COLO668 (cell line): ENCODE measurements at regions not wholly inside any gene's neighbourhood (a gene's known extent, or its start where the extent isn't known, plus 50 kb on each side); places are given as distances from the start of the nearest gene placed in this dataset.

Source experiments
- DNase-seq: peaks from one replicate; lab custom pipeline; 2025; ENCODE audit not compliant: unreplicated experiment; lab: John Stamatoyannopoulos, UW

DNA sequence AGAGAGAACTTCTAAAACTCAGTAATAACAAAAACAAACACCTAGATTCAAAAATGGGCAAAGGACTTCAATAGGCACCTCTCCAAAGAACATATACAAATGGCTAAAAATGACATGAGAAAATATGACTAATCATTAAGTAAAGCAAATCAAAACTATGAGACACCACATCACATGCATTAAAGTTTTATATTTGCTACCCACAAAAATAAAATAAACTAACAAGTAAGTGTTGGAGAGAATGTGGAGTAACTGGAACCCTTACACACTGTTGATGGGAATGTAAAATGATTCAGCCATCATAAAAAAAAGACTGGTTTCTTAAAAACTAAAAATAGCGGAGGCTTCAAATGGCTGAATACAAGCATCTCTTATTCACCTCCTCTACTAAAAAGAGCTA lies 262.1 kb upstream of the PKN2 start:
- DNase-seq = no peak

GRCh38 chr1:88433556-88433955 lies 250.5 kb upstream of the PKN2 start:
- no peak for DNase-seq

- DNase-seq = no peak
These were observed 249.2 kb upstream of the PKN2 start for GRCh38 chr1:88434836-88435235.

DNA sequence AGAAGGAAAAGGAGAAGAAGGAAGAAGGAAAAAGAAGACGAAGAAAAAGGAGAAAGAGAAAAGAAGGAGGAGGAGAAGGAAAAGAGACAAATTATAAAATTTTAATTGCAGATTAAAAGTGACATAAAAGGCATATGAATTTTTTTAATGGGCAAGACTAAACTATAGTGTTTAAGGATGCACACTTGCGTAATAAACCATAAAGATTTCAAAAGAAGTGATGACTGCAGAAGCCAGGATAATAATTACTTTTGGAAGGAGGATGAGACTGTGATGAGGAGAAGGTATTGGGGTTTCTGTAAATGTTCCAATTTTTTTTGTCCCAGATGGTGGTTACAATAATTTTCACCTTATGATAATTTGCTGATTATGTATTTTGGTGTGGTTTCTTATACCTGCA lies 243.1 kb upstream of the PKN2 start:
- DNase-seq = no peak

DNA sequence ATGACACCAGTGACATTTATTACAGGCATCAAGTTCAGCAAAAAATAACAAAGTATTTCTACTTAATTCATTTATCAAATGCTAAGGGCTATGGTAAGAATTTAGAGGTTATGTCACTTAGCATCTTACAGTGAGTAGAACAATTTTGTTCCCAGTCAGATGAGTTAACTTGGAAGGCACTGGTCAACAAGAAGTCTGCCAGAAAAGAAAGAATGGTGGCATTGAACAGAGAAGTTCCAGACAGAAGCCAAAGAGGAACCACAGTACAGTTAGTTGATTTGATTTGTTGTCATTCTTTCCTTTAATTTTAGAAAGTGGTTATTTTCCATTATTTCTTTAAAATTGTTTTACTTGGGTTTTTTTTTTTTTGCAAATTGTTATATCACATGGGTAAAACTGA lies 232.2 kb upstream of the PKN2 start:
- no peak for DNase-seq

DNA sequence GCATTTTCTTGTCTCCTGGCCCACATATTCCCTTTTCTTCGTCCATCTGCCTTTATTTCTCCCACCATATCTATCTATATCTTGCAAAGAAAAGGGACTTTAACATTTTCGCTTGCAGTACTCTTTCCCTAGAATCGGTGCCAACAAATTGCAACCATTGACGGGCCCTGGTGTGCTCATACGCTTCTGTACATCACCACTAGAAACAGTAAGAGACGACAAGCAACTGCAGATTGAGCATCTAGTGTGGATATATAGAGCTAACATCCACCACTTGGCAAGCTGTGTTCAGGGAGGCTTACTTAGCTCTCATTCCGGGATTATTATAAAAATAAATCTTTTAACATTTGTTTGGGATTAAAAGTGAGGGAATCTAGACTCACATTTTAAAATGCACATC lies 230.8 kb upstream of the PKN2 start:
- DNase-seq = no peak

DNA sequence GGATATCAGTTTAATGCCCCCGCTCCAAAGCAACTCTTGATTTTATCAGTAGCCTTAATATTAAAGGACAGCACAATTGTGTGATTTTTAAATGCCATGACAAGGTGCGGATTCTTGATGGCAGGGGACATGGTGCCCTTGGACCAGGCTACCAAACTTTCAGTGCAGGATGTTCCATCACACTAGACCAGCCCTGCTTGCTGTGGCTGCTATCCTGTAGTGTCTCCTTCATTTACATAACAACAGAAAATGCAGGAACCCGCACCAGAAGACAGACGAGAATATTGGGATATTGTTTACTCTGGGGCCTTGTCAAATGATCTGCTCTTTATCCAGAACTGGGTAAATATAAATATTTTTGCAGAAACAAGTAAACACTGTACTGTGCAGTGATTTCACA lies 229.3 kb upstream of the PKN2 start:
- DNase-seq = no peak

DNA sequence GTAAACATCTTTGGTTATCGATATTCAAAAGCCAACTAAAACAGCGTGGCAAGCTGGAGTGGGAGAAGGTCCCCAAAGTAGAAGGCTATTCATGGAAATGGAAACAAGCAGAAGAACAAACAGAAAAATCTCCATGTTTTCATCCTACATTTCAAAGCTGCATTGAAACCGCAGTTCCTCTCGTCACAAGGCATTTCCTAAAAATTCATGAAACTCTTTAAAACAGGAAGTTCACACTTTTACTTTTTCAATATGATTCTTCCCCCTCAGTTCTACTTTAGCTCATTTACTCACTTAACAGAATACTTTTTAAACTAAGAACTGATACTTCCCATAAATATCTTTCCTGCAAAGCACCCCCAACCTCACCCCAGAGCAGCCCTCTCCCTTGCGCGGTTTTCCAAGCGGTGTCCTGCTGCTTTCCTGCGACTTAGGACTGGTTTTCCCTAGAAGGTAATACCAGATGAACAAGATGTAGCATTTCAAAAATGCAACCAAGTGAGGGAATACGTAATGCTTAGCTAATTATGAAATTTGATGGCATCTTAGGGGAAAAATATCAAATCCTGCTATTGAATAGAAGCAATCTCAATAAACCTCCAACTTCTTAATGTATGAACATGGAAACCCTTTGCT lies 228.3 kb upstream of the PKN2 start:
- DNase-seq = no peak

GRCh38 chr1:88457197-88457596 lies 226.9 kb upstream of the PKN2 start:
- DNase-seq = no peak

DNA sequence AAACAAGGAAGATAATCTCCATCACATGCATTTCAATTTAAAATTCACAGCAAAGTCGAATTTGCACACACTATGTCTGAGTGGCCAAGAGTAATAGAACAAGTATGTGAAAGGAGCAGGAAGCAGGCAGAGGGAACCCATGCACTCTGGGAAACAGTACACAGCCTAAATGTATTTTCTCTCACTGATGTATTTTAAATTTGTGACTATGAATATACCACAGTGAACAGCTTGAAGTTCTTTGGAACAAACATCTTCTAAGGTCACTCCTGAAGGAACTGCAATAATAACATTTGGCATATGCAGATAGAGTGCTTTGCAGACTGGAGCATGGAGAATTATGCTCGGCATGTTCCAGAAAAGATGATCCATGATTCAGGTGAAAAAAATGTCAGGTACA lies 223.1 kb upstream of the PKN2 start:
- no peak for DNase-seq

DNA sequence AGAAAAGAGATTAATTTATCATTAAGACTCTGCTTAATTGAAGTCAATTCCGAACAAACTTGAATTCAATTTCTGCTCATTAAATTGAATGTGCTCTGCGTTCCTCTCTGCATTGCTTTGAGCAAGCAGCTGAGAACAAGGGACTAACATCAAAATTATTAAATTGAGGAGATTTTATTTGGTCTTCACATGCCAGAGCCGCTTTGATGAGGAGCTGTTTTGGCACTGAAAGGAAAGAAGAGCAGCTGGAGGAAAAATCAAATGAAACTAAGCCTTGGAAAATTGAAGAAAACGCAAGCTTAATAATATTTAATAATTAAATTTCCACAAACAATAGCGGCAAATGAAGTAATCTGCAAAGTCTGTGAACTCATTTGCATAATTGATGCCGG lies 222.0 kb upstream of the PKN2 start:
- no peak for DNase-seq

- peak; percentile 89 for DNase-seq
These were observed 221.4 kb upstream of the PKN2 start for GRCh38 chr1:88462488-88463261.

DNA sequence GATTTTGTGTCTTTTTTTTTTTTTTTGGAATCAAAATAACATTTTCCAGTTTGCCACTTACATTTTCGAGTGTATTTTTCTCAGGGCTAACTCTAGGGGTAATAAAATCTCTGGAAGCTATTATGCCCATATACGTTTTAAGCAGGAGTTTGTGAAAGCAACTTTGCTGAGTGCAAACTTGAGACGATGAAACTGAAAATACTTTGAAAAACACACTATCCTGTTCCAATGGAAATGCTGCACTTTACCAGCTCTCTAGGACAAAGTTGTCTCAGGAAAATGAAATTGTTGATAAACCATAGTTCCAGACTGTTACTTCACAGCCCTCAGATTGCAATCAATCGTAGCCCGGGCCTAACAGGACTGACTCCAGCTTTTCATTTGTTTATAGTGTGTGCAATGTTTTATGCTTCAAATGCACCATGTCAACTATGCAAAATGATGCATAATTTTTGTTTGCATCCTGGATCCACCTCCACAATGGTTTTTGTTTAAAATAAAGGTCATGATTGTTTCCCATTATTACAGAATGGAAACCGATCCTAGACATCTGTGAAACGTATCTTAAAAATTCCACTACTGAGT lies 220.6 kb upstream of the PKN2 start:
- DNase-seq = no peak

DNA sequence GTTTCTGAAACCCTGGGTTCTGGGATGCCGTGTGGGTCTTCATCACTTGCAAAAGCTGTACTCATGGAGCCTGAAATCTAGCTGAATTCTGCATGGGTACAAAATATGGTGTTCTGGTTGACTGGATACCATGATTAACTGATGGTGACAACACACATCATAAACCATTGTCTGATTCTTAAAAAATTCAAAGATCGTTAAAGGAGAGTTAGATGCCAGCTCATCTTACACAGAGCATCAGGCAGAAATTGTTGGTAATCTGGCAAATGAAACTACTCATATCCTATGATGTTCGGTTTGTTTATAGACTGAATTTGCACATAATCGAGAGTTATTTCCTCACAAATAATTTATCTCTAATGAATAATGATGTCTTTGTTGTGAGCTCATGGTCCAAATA lies 218.1 kb upstream of the PKN2 start:
- no peak for DNase-seq

GRCh38 chr1:88466899-88467580 lies 217.0 kb upstream of the PKN2 start:
- no peak for DNase-seq

GRCh38 chr1:88472298-88472697 lies 211.8 kb upstream of the PKN2 start:
- no peak for DNase-seq

- no peak for DNase-seq
These were observed 211.4 kb upstream of the PKN2 start for GRCh38 chr1:88472714-88473113.

DNA sequence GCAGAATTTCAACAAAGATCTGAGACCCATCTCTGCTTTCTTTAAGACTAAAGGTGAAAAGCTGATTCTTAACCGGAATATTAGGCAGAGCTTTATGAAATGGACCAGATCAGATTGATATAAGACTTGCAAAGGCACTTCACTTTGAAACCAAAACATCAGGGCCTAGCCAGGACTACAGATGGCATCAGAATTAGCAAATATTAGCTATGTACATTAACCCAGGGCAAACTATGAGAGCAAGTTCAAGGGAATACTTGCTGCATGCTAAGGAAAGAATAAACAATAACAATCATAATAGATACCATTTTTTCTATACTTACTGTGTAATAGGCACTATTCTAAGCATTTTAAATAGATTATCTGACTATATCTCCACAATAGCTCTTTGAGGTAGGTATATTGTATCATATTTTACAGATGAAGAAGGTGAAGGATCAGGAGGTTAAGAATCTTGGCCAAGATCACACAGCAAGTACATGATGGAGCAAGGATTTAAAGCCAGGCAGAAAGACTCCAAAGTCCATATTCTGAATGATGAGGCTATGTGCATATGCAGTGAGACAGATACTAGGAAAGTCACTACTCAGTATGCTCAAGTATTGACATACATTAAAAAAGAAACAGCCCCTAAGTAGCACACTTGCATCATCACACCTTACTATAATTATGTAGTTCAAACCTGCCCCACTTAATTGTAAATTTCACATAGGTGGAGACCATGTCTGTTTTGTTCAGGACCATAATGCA lies 209.3 kb upstream of the PKN2 start:
- no peak for DNase-seq

- no peak for DNase-seq
These were observed 199.2 kb upstream of the PKN2 start for GRCh38 chr1:88484881-88485280.

- no peak for DNase-seq
These were observed 195.8 kb upstream of the PKN2 start for GRCh38 chr1:88488237-88488636.

- no peak for DNase-seq
These were observed 193.4 kb upstream of the PKN2 start for GRCh38 chr1:88490676-88491075.
